Endothelial cell of umbilical vein (primary cell): ENCODE measurements at regions not wholly inside any gene's neighbourhood (a gene's known extent, or its start where the extent isn't known, plus 50 kb on each side); places are given as distances from the start of the nearest gene placed in this dataset.

Experiments
- BruUV-seq: library from RNA; stranded (reverse); fragments of 400-500 nt; replicated peaks from 2 replicates; lab custom pipeline; 2021; lab: Mats Ljungman, UMichigan
- CTCF ChIA-PET: fragments of 300-600, 350-600 bp; sonication (Branson Sonifier 250); formaldehyde crosslinking; loops from one replicate; lab custom pipeline; 2021; ENCODE audit warnings: antibody characterized with exemption, inconsistent platforms; lab: Charles Lee
- POLR2A ChIA-PET: fragments of 300-600, 350-600 bp; sonication (Branson Sonifier 250); formaldehyde crosslinking; loops from one replicate; lab custom pipeline; 2021; ENCODE audit warnings: antibody characterized with exemption, inconsistent platforms; lab: Charles Lee
- DNase-seq: peaks from one replicate; pipeline ENCODE4 v3.0.0-alpha.2; 2011; ENCODE audit warnings: low read depth, low spot score
- FAIRE-seq: peaks from 2 replicates; lab custom pipeline; 2011; peaks lifted over from hg19 to GRCh38; lab: Jason Lieb, UNC
- H2AFZ ChIP-seq: 2 replicates; pipeline ENCODE4 v1.6.0; 2012; ENCODE audit warnings: low read depth, low read length, control low read depth, inconsistent platforms
- H3K27ac ChIP-seq: 2 replicates; pipeline ENCODE4 v1.5.1; 2011; ENCODE audit warnings: low read depth, mild to moderate bottlenecking, control low read depth, low read length, moderate library complexity; ENCODE audit not compliant: insufficient read depth
- H3K27me3 ChIP-seq, 2 experiments: 2 replicates each; pipeline versions ENCODE4 v1.6.0 to v1.6.1; 2011; ENCODE audit warnings: low read length in 2 of 2, mixed read lengths in 1 of 2; ENCODE audit not compliant: control insufficient read depth in 2 of 2, insufficient read depth in 2 of 2
- H3K36me3 ChIP-seq, 2 experiments: 2 replicates in 1 of 2; 3 replicates in 1 of 2; pipeline ENCODE4 v1.5.1; 2011; ENCODE audit warnings: low read length in 2 of 2, mild to moderate bottlenecking in 1 of 2, moderate library complexity in 1 of 2; ENCODE audit not compliant: control insufficient read depth in 2 of 2, insufficient read depth in 2 of 2; ENCODE audit errors: extremely low read depth in 1 of 2
- H3K4me1 ChIP-seq: 3 replicates; pipeline ENCODE4 v1.5.1; 2011; ENCODE audit warnings: mild to moderate bottlenecking, low read length; ENCODE audit not compliant: control insufficient read depth, insufficient read depth; ENCODE audit errors: extremely low read depth
- H3K4me2 ChIP-seq: 2 replicates; pipeline ENCODE4 v1.6.1; 2011; ENCODE audit warnings: low read length, control low read depth, mixed read lengths; ENCODE audit not compliant: insufficient read depth
- H3K4me3 ChIP-seq, 3 experiments: fragments of 200-600 bp in 1 of 3; sonication (generic), shearing (Covaris generic) in 1 of 3; replicated peaks in 1 of 3; 2 replicates each; pipeline ENCODE4 v1.5.1; 2011 to 2016; ENCODE audit warnings: control low read depth in 3 of 3, low read length in 3 of 3, mild to moderate bottlenecking in 2 of 3, inconsistent platforms in 1 of 3, low read depth in 1 of 3, moderate library complexity in 1 of 3; ENCODE audit not compliant: insufficient read depth in 1 of 3
- H3K79me2 ChIP-seq: 2 replicates; pipeline ENCODE4 v1.6.0; 2012; ENCODE audit warnings: low read length, inconsistent platforms; ENCODE audit not compliant: control insufficient read depth, insufficient read depth
- H3K9ac ChIP-seq: replicated peaks from 2 replicates; pipeline ENCODE3; 2011; ENCODE audit warnings: low read length, control low read depth; ENCODE audit not compliant: insufficient read depth; ENCODE audit errors: extremely low read depth
- H3K9me1 ChIP-seq: replicated peaks from 3 replicates; pipeline ENCODE4 v1.6.0; 2011; ENCODE audit warnings: mild to moderate bottlenecking, low read length; ENCODE audit not compliant: control insufficient read depth, insufficient read depth; ENCODE audit errors: extremely low read depth
- H3K9me3 ChIP-seq: replicated peaks from 2 replicates; pipeline ENCODE4 v1.5.1; 2012; ENCODE audit warnings: low read length, inconsistent platforms; ENCODE audit not compliant: control insufficient read depth, insufficient read depth
- H4K20me1 ChIP-seq: replicated peaks from 2 replicates; pipeline ENCODE3; 2011; ENCODE audit warnings: mild to moderate bottlenecking, low read length; ENCODE audit not compliant: control insufficient read depth, insufficient read depth; ENCODE audit errors: extremely low read depth
- EZH2 ChIP-seq: IDR thresholded peaks from 2 replicates; pipeline ENCODE4 v1.6.1; 2012; ENCODE audit warnings: borderline replicate concordance, low read depth, mild to moderate bottlenecking, moderate library complexity, low read length, inconsistent platforms; ENCODE audit not compliant: severe bottlenecking
- FOS ChIP-seq: IDR thresholded peaks from 2 replicates; pipeline ENCODE4 v1.6.1; 2011; ENCODE audit warnings: mild to moderate bottlenecking, low read length, moderate library complexity, borderline replicate concordance; ENCODE audit not compliant: insufficient read depth
- GATA2 ChIP-seq: IDR thresholded peaks from 2 replicates; pipeline ENCODE4 v1.7.0; 2011; ENCODE audit warnings: low read depth, mild to moderate bottlenecking, moderate library complexity, mixed read lengths, low read length; ENCODE audit not compliant: insufficient read length, insufficient read depth
- JUN ChIP-seq: IDR thresholded peaks from 2 replicates; pipeline ENCODE4 v1.6.1; 2011; ENCODE audit warnings: borderline replicate concordance, low read depth; ENCODE audit not compliant: insufficient read length, insufficient read depth
- MAX ChIP-seq: IDR thresholded peaks from 2 replicates; pipeline ENCODE4 v1.6.1; 2011; ENCODE audit not compliant: insufficient read depth, insufficient read length
- MYC ChIP-seq: IDR thresholded peaks from one replicate; pipeline ENCODE4 v1.6.1; 2011; ENCODE audit warnings: mild to moderate bottlenecking, low read depth, low read length
- POLR2A ChIP-seq: IDR thresholded peaks from 2 replicates; pipeline ENCODE4 v1.6.1; 2012; ENCODE audit warnings: low read depth, mild to moderate bottlenecking, control low read depth, low read length
- POLR2AphosphoS5 ChIP-seq: IDR thresholded peaks from 2 replicates; pipeline ENCODE4 v1.6.1; 2012; ENCODE audit warnings: low read depth, mild to moderate bottlenecking, control low read depth, low read length, moderate library complexity; ENCODE audit not compliant: insufficient read depth
- dilution Hi-C: fragments of 300-500 bp; cut with MboI; formaldehyde crosslinking; loops from one replicate; pipeline ENCODE4 v1.15.0; 2019; ENCODE audit warnings: low sequenced_read_pairs; ENCODE audit not compliant: extremely low pct_ligation_motif_present
- intact Hi-C: fragments of 100-400 bp; cut with micrococcal nuclease; formaldehyde crosslinking; loops from one replicate; pipeline ENCODE4 v1.10.0; 2022

GRCh38 chr2:41935002-41935401 lies 112.8 kb upstream of the PKDCC start:
- DNase-seq (no peak), FAIRE-seq (no peak)
- intact Hi-C loops, result no loop called here
- dilution Hi-C loops, result no loop called here
- Histone ChIP-seq H3K27ac (no peak overlapping the region), H3K79me2 (no peaks in the 10 kb centered on the region), H3K9me1 (no peaks in the 10 kb centered on the region), H2AFZ (no peak overlapping the region), H3K9ac (no peak overlapping the region), H3K36me3 (no peaks in the 10 kb centered on the region), H3K4me2 (no peak overlapping the region), H3K9me3 (no peaks in the 10 kb centered on the region), H3K27me3 (peaks cover 8% of the 10 kb centered on the region in 2 experiments), H3K4me3 (no peak overlapping the region), H3K4me1 (no peaks in the 10 kb centered on the region), H4K20me1 (no peaks in the 10 kb centered on the region)
- POLR2A ChIA-PET, result no interaction called here
- CTCF ChIA-PET, result no interaction called here
- no TSS peak for BruUV-seq
- TF ChIP-seq MAX (no peak), GATA2 (no peak), FOS (no peak), POLR2AphosphoS5 (no peak), JUN (no peak)

GRCh38 chr2:41935825-41936224 lies 112.0 kb upstream of the PKDCC start:
- Histone ChIP-seq H3K4me3 (no peak overlapping the region), H3K27ac (no peak overlapping the region), H4K20me1 (no peaks in the 10 kb centered on the region), H3K9me3 (no peaks in the 10 kb centered on the region), H2AFZ (no peak overlapping the region), H3K27me3 (peaks cover 8% of the 10 kb centered on the region in 2 experiments), H3K4me2 (no peak overlapping the region), H3K9me1 (no peaks in the 10 kb centered on the region), H3K36me3 (no peaks in the 10 kb centered on the region), H3K4me1 (no peaks in the 10 kb centered on the region), H3K79me2 (no peaks in the 10 kb centered on the region), H3K9ac (no peak overlapping the region)
- no peak for FAIRE-seq
- ChIA-PET CTCF (no interaction called here), POLR2A (no interaction called here)
- no peak for DNase-seq
- BruUV-seq, result no TSS peak
- dilution Hi-C loops, result no loop called here
- TF ChIP-seq POLR2AphosphoS5, result no peak
- TF ChIP-seq GATA2, result no peak
- no peak for TF ChIP-seq POLR2A
- TF ChIP-seq MYC, result no peak
- no peak for TF ChIP-seq EZH2
- intact Hi-C loops, result no loop called here
